ENCODE measurements at regions not wholly inside any gene's neighbourhood (a gene's known extent, or its start where the extent isn't known, plus 50 kb on each side); places are given as distances from the start of the nearest gene placed in this dataset.
A peak's percentile ranks its signal among the peaks of the same experiment; 100 is the strongest.

GRCh38 chr1:222093518-222093917 is 351.6 kb upstream of the DUSP10 start:
- ChIA-PET POLR2A (no interaction called here), CTCF (interaction anchor here (1.1 kb wide), 2 partner anchors 12 to 362 kb away, joined by 3 to 4 read pairs; no protein-coding TSS in a partner anchor)
- 49% methylated on average over 4 of the region's 4 CpGs for WGBS (ENCODE audit: low lambda C conversion rate)
- Histone ChIP-seq H3F3A (replicated peaks; ENCODE audit: insufficient read depth) (no peaks in the 10 kb centered on the region), H3K4me1 (ENCODE audit: control insufficient read depth in 1 of 2, insufficient read depth in 2 of 2, low read depth in 1 of 2, low read length in 1 of 2) (peaks cover 0 to 5% of the 10 kb centered on the region in 2 experiments; a peak in 1 of 4 replicates), H2AFZ (ENCODE audit: low read depth) (no peak overlapping the region), H4K20me1 (ENCODE audit: insufficient read depth) (no peaks in the 10 kb centered on the region), H3K27ac (ENCODE audit: low read depth in 2 of 2, low read length in 1 of 2) (no peak overlapping the region), H3K27me3 (ENCODE audit: insufficient read depth) (no peaks in the 10 kb centered on the region), H3K4me2 (no peak overlapping the region), H3K79me2 (ENCODE audit: insufficient read depth) (no peaks in the 10 kb centered on the region), H3K9ac (no peak overlapping the region), H3K9me2 (no peaks in the 10 kb centered on the region), H3K36me3 (replicated peaks in 1 of 2; ENCODE audit: control insufficient read depth in 1 of 2, insufficient read depth in 2 of 2, low read length in 1 of 2) (no peaks in the 10 kb centered on the region), H3K9me3 (no peaks in the 10 kb centered on the region), H3K4me3 (ENCODE audit: low read depth in 2 of 2, low read length in 1 of 2) (no peak overlapping the region)
- no peak for DNase-seq
- TF ChIP-seq USF2 (IDR thresholded peaks at IDR 0.05; ENCODE audit: borderline replicate concordance, low read depth, low read length) (no peak), FOSL2 (IDR thresholded peaks at IDR 0.05; ENCODE audit: borderline replicate concordance, low read depth) (no peak), MXI1 (IDR thresholded peaks at IDR 0.05; ENCODE audit: low read depth, low read length) (no peak), GABPA (IDR thresholded peaks at IDR 0.05; ENCODE audit: low read depth) (no peak), TCF12 (IDR thresholded peaks at IDR 0.05) (no peak), SIN3A (IDR thresholded peaks at IDR 0.05; ENCODE audit: borderline replicate concordance, low read depth, low read length) (no peak), FOXM1 (IDR thresholded peaks at IDR 0.05; ENCODE audit: low read depth) (no peak), RAD21 (IDR thresholded peaks at IDR 0.05; ENCODE audit: low read length) (no peak)
- TF ChIP-seq, protein P1, sequence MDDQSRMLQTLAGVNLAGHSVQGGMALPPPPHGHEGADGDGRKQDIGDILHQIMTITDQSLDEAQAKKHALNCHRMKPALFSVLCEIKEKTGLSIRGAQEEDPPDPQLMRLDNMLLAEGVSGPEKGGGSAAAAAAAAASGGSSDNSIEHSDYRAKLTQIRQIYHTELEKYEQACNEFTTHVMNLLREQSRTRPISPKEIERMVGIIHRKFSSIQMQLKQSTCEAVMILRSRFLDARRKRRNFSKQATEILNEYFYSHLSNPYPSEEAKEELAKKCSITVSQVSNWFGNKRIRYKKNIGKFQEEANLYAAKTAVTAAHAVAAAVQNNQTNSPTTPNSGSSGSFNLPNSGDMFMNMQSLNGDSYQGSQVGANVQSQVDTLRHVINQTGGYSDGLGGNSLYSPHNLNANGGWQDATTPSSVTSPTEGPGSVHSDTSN (IDR thresholded peaks at IDR 0.05), result no peak
- TF ChIP-seq, protein P2, sequence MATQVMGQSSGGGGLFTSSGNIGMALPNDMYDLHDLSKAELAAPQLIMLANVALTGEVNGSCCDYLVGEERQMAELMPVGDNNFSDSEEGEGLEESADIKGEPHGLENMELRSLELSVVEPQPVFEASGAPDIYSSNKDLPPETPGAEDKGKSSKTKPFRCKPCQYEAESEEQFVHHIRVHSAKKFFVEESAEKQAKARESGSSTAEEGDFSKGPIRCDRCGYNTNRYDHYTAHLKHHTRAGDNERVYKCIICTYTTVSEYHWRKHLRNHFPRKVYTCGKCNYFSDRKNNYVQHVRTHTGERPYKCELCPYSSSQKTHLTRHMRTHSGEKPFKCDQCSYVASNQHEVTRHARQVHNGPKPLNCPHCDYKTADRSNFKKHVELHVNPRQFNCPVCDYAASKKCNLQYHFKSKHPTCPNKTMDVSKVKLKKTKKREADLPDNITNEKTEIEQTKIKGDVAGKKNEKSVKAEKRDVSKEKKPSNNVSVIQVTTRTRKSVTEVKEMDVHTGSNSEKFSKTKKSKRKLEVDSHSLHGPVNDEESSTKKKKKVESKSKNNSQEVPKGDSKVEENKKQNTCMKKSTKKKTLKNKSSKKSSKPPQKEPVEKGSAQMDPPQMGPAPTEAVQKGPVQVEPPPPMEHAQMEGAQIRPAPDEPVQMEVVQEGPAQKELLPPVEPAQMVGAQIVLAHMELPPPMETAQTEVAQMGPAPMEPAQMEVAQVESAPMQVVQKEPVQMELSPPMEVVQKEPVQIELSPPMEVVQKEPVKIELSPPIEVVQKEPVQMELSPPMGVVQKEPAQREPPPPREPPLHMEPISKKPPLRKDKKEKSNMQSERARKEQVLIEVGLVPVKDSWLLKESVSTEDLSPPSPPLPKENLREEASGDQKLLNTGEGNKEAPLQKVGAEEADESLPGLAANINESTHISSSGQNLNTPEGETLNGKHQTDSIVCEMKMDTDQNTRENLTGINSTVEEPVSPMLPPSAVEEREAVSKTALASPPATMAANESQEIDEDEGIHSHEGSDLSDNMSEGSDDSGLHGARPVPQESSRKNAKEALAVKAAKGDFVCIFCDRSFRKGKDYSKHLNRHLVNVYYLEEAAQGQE (IDR thresholded peaks at IDR 0.05; ENCODE audit: low read depth, low read length), result no peak

GRCh38 chr1:222090103-222090502 is 348.2 kb upstream of the DUSP10 start:
- Histone ChIP-seq H3K9ac (no peak overlapping the region), H3K4me2 (no peak overlapping the region), H3K9me2 (no peaks in the 10 kb centered on the region), H3K4me1 (ENCODE audit: control insufficient read depth in 1 of 2, insufficient read depth in 2 of 2, low read depth in 1 of 2, low read length in 1 of 2) (peaks cover 0 to 7% of the 10 kb centered on the region in 2 experiments; a peak in 1 of 4 replicates), H3K79me2 (ENCODE audit: insufficient read depth) (no peaks in the 10 kb centered on the region), H3K27me3 (ENCODE audit: insufficient read depth) (no peaks in the 10 kb centered on the region), H2AFZ (ENCODE audit: low read depth) (no peak overlapping the region), H3K9me3 (no peaks in the 10 kb centered on the region), H3K27ac (ENCODE audit: low read depth in 2 of 2, low read length in 1 of 2) (peak overlapping the region in 1 of 2 experiments; percentile 55; a peak in 2 of 4 replicates), H3K4me3 (ENCODE audit: low read depth in 2 of 2, low read length in 1 of 2) (no peak overlapping the region), H3K36me3 (replicated peaks in 1 of 2; ENCODE audit: control insufficient read depth in 1 of 2, insufficient read depth in 2 of 2, low read length in 1 of 2) (no peaks in the 10 kb centered on the region), H4K20me1 (ENCODE audit: insufficient read depth) (no peaks in the 10 kb centered on the region), H3F3A (replicated peaks; ENCODE audit: insufficient read depth) (no peaks in the 10 kb centered on the region)
- ChIA-PET POLR2A (no interaction called here), CTCF (interaction anchor here (1.2 kb wide), 1 partner anchor 18 kb away, joined by 3 read pairs; no protein-coding TSS in a partner anchor)
- DNase-seq, result no peak
- 40% methylated on average over 4 of the region's 4 CpGs for WGBS (ENCODE audit: low lambda C conversion rate)
- TF ChIP-seq, protein P3, sequence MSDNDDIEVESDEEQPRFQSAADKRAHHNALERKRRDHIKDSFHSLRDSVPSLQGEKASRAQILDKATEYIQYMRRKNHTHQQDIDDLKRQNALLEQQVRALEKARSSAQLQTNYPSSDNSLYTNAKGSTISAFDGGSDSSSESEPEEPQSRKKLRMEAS (IDR thresholded peaks at IDR 0.05; ENCODE audit: low read depth), result no peak
- TF ChIP-seq ELF1 (IDR thresholded peaks at IDR 0.05), result no peak
- TF ChIP-seq POLR2AphosphoS5 (IDR thresholded peaks at IDR 0.05; ENCODE audit: low read depth, low read length), result no peak
- no peak for TF ChIP-seq RFX5 (IDR thresholded peaks at IDR 0.05; ENCODE audit: low read length)
- TF ChIP-seq, protein P4, sequence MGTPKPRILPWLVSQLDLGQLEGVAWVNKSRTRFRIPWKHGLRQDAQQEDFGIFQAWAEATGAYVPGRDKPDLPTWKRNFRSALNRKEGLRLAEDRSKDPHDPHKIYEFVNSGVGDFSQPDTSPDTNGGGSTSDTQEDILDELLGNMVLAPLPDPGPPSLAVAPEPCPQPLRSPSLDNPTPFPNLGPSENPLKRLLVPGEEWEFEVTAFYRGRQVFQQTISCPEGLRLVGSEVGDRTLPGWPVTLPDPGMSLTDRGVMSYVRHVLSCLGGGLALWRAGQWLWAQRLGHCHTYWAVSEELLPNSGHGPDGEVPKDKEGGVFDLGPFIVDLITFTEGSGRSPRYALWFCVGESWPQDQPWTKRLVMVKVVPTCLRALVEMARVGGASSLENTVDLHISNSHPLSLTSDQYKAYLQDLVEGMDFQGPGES (IDR thresholded peaks at IDR 0.05; ENCODE audit: low read depth, low read length), result no peak
- no peak for TF ChIP-seq RCOR1 (IDR thresholded peaks at IDR 0.05; ENCODE audit: low read length)
- TF ChIP-seq FOSL2 (IDR thresholded peaks at IDR 0.05; ENCODE audit: borderline replicate concordance, low read depth), result no peak
- no peak for TF ChIP-seq FOXM1 (IDR thresholded peaks at IDR 0.05; ENCODE audit: low read depth)
- TF ChIP-seq YY1 (IDR thresholded peaks at IDR 0.05; ENCODE audit: low read depth), result no peak
- no peak for TF ChIP-seq JUND (IDR thresholded peaks at IDR 0.05)
- TF ChIP-seq SMC3 (IDR thresholded peaks at IDR 0.05; ENCODE audit: low read depth, low read length), result no peak
- no peak for TF ChIP-seq MXI1 (IDR thresholded peaks at IDR 0.05; ENCODE audit: low read depth, low read length)
- no peak for TF ChIP-seq CHD2 (IDR thresholded peaks at IDR 0.05; ENCODE audit: low read length, partially characterized antibody)
- no peak for TF ChIP-seq GABPA (IDR thresholded peaks at IDR 0.05; ENCODE audit: low read depth)
